Stomach (tissue), 4 donors: ENCODE measurements at regions not wholly inside any gene's neighbourhood (a gene's known extent, or its start where the extent isn't known, plus 50 kb on each side); places are given as distances from the start of the nearest gene placed in this dataset.

Experiments used
- EP300 ChIP-seq: sonication (generic); formaldehyde crosslinking; IDR thresholded peaks from one replicate; pipeline ENCODE4 v1.6.1; 2017; ENCODE audit warnings: antibody characterized with exemption
- POLR2A ChIP-seq, 4 donors: fragments of 450-650 bp; IDR thresholded peaks; one replicate each; pipeline ENCODE4 v1.6.1; 2016; ENCODE audit warnings: antibody characterized with exemption in 4 of 4, control low read depth in 2 of 4, mild to moderate bottlenecking in 1 of 4, moderate library complexity in 1 of 4
- POLR2AphosphoS5 ChIP-seq, 3 donors: sonication (generic); formaldehyde crosslinking; IDR thresholded peaks; one replicate each; pipeline ENCODE4 v1.6.1; 2016; ENCODE audit warnings: antibody characterized with exemption in 3 of 3
- TF ChIP-seq, protein P1 (sequence below), 7 experiments: fragments of 450-650 bp in 4 of 7; fragments of 200-600 bp in 3 of 7; sonication (generic) in 3 of 7; IDR thresholded peaks; one replicate each; pipeline ENCODE4 v1.5.1; 2016 to 2019; ENCODE audit warnings: antibody characterized with exemption in 7 of 7, control low read depth in 2 of 7, mild to moderate bottlenecking in 1 of 7

DNA sequence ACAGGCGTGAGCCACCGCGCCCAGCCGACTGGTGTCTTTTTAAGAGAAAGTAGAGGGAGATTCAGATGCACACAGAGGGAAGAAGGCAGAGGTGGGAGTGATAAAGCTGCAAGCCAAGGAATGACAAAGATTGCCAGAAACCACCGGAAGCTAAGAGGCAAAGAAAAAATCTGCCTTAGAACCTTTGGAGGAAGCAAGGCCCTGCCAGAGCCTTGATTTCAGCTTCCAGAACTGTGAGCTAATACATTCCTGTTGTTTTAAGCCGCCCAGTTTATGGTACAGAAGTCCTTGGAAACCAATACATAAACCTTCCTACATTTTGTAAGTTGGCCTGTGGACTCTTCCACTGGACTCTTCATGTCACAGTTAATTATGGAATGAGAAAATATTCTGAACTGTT, 71.7 kb upstream of the SOX21 start:
- TF ChIP-seq, protein P1, sequence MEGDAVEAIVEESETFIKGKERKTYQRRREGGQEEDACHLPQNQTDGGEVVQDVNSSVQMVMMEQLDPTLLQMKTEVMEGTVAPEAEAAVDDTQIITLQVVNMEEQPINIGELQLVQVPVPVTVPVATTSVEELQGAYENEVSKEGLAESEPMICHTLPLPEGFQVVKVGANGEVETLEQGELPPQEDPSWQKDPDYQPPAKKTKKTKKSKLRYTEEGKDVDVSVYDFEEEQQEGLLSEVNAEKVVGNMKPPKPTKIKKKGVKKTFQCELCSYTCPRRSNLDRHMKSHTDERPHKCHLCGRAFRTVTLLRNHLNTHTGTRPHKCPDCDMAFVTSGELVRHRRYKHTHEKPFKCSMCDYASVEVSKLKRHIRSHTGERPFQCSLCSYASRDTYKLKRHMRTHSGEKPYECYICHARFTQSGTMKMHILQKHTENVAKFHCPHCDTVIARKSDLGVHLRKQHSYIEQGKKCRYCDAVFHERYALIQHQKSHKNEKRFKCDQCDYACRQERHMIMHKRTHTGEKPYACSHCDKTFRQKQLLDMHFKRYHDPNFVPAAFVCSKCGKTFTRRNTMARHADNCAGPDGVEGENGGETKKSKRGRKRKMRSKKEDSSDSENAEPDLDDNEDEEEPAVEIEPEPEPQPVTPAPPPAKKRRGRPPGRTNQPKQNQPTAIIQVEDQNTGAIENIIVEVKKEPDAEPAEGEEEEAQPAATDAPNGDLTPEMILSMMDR (IDR thresholded peaks at IDR 0.05), result no peak
- TF ChIP-seq POLR2AphosphoS5 (IDR thresholded peaks at IDR 0.05) (no peak), POLR2A (IDR thresholded peaks at IDR 0.05) (no peak), EP300 (no peak)
